GM21619 (cell line): ENCODE measurements at regions not wholly inside any gene's neighbourhood (a gene's known extent, or its start where the extent isn't known, plus 50 kb on each side); places are given as distances from the start of the nearest gene placed in this dataset.
"Not testable (repeated sequence)": the region's sequence is repeated elsewhere in the genome, so short reads cannot be mapped to it uniquely, and the experiment has no call there.

Source experiments
- ATAC-seq: cut with Tn5 transposase; IDR thresholded peaks from one replicate; pipeline ENCODE4 v1.9.1; 2021; ENCODE audit not compliant: unreplicated experiment

GRCh38 chr20:48339190-48339985, 488.4 kb downstream of the PREX1 start:
- no peak for ATAC-seq

DNA sequence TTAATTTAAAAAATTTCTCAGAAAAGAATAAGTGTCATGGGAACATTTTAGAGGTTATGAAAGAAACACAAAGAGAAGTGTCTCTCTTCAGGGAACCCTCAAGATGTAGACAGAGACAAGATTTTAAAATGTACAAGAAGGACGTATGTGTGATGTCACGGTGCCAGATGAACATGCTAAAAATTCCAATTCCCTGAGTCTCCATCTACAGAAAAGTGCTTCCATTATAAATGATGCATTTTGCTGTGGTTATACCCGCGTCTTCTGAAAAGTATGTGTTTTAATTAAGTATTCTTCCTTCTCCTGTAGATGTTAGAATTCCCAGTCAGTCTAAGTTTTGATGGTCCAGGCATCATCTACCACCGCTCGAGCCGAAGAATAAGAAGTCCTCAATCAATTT, 489.1 kb downstream of the PREX1 start:
- ATAC-seq, result no peak

GRCh38 chr20:48336597-48336996, 491.2 kb downstream of the PREX1 start:
- no peak for ATAC-seq

- no peak for ATAC-seq
Measured at GRCh38 chr20:48335308-48336050, 492.3 kb downstream of the PREX1 start.

- ATAC-seq, result no peak
Measured at GRCh38 chr20:48333707-48334106, 494.1 kb downstream of the PREX1 start.

DNA sequence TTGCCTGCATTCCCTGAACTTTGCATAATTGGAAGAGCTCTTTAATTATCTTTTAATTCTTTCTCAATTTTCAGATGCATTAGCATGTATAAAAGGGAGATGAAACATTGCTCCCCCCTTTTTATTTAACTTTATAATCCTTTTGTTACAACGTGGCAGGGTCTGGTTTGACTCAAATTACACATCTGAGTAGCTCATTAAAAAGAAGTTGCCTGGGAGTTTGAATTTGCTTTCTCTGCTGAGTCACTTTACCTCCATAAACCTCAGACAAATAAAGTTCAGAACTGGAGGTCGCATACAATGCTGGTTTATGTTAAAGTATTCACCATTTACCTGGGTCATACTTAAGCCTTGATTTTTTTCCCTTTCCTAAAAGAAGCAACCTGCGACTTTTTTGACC, 495.2 kb downstream of the PREX1 start:
- no peak for ATAC-seq

GRCh38 chr20:48331518-48332286, 496.1 kb downstream of the PREX1 start:
- ATAC-seq, result no peak

DNA sequence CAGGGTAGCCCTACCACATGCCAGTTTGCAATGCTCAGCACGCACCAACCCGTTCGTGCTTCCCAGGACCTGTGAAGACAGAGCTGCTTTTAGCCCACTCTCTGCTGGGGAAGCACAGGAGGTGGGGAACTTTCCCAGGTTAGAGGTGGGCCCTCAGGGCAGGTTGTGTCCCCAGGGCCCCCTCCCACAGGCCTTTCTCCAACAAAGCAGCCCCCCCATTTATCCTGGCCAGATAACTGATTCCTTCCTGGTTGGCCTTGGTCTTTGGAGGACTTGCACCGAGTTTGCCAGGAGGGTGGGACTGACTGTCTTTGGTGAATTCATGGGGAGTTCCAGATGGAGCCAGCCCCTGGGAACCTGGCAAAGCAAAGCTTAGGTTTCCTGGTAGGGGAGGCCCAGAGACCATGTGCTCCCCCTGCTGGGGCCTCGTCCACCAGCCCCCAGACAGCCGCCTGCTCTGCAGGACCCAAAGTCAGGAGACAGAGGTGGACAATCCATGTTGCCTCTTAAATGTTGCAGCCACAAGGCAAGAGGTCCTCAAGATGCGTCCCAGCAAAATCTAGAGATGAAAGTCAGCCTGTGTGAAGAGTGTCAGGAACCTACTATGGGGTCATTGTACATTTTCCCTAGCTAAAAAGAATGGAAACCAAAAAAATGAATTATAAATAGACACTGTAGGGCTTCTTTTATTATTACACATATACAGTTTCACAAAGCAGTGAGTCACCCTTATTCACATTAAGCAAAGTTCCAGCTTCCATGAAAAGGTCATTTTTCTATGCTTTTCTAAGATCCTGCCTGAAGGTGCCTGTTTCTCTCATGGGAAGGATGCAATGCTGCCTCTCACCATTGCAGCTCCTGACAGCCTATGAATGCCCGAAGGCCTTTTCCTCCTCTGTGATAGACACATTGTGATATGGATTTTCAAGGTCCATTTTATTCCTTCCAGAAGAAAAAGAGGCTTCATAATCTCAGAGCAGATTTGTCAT, 497.8 kb downstream of the PREX1 start:
- ATAC-seq, result no peak

DNA sequence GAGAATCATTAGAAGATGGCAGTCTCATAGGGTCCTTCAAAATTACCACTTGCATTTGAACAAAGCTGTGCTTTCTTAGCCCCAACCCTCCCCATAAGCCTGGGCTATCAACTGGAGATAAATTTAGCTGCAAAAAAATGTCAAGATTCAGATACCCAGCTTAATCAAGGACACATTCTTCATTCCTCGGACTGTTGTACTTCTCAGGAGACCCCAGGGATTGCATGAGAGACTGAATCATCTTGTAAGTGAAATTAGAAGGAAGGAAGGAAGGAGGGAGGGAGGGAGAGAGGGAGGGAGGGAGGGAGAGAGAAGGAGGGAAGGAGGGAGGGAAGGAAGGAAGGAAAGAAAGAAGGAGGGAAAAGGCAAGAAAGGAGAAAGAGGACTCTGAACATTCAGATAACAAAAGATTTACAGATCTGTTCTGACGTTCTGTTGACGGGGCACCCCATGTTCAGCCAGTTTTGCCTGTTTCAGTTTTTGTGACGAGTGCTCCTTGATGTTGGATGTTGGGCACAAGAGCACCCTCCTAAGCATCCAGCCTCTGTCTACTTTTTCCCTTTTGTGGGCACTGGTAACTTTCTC, 498.7 kb downstream of the PREX1 start:
- ATAC-seq, result no peak

GRCh38 chr20:48327848-48328247, 500.0 kb downstream of the PREX1 start:
- not testable (repeated sequence) for ATAC-seq

- ATAC-seq, result no peak
Measured at GRCh38 chr20:48326868-48327267, 500.9 kb downstream of the PREX1 start.

DNA sequence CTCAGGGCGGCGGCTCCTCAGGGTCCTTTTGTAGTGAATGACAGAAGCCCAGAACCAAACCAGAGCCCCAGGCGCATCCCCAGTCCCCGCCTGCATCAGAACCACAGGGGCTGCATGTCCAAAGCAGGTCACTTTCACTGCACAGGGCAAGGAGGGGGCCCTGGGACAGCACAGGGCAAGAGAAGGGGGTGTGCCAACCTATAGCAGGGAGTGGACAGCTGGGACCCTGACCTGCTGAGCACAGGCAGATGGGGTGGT, 501.4 kb downstream of the PREX1 start:
- ATAC-seq, result no peak

GRCh38 chr20:48325656-48326433, 502.0 kb downstream of the PREX1 start:
- no peak for ATAC-seq

GRCh38 chr20:48324744-48325143, 503.1 kb downstream of the PREX1 start:
- no peak for ATAC-seq

DNA sequence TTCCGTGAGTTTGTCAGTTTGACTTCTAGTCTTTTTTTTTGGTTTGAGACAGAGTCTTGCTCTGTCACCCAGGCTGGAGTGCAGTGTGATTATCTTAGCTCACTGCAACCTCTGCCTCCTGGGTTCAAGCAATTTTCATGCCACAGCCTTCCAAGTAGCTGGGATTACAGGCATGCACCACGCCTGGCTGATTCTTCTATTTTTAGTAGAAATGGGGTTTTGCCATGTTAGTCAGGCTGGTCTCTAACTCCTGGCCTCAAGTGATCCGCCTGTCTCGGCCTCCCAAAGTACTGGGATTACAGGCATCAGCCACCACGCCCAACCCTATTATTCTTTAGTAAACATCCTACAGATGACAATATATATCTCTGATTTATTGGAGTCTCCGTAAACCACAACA, 506.5 kb downstream of the PREX1 start:
- no peak for ATAC-seq

DNA sequence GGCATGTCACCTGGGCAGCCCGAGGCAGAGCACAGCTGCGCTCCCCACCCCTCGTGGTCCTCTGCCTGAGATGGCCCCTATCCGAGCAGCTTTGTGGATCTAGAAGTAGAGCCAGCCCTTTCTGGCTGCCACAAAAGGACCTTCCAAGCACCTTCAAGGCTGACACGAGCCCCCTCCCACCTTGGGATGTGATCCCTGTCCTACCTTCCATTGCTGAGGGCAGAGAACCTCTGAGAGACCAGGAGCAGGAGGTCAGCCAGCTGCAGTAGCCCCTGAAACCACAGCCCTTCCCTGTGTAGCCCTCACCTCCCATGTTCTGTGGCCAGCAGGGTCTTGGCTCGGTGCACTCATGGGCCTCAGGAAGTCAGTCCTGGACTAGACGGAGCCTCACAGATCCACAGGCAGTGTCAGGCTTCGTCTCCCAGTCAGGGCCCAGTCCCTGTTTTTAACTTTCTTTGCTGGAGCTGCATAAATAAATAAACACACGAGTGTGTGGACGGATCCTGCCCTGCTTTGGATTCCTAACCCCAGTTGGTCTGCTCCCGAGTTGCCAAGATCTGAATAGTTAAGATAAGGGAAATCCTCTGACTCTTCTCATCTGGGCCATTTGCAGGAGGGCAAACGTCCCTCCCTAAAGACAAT, 507.7 kb downstream of the PREX1 start:
- ATAC-seq, result no peak

DNA sequence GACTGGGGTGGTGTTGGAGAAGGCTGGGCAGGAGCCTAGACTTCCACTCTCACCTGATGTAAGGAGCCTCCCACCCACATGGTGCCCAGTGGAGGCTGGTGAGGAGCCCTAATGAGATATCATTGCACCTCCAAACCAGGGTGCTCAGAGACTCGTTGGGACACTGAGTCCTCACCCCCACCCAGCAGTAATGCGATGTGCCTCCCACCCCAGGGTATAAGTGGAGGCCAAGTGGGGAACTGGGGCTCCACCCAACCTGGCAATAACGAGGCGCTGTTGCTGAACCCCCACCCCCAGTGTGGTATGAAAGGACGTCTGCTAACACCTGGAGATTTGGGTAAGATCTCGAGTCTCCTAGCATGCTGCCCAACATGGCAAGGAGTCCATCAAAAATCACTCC, 510.2 kb downstream of the PREX1 start:
- no peak for ATAC-seq

GRCh38 chr20:48314925-48315592, 512.7 kb downstream of the PREX1 start:
- ATAC-seq, result no peak

DNA sequence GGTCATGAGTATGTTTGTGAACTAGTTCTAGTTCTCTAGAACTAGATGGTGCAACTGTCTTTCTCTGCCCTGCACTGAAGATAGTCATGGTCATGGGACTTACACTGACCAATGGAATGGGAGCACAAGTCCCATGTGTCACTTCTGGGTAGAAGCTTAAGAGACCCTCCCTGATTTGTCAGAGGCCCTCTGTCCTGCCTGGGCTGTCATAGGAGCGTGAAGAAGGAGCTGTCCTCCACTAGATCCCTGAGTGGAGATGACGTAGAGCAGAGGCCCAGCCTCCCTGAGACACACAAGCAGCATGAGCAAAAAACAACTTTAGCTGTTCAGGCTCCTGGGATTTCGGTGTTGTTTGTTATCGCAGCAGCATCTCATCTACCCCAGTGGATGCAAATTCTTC, 514.5 kb downstream of the PREX1 start:
- no peak for ATAC-seq
